UCSD-AML1 (cell line): ENCODE measurements at regions not wholly inside any gene's neighbourhood (a gene's known extent, or its start where the extent isn't known, plus 50 kb on each side); places are given as distances from the start of the nearest gene placed in this dataset.

Experiments used
- DNase-seq: peaks from one replicate; lab custom pipeline; 2025; ENCODE audit not compliant: unreplicated experiment; lab: John Stamatoyannopoulos, UW

- no peak for DNase-seq
These were observed 230.4 kb upstream of the DCBLD2 start for GRCh38 chr3:99131876-99132275.

GRCh38 chr3:99128725-99129505 is 227.4 kb upstream of the DCBLD2 start:
- DNase-seq = no peak

GRCh38 chr3:99128235-99128634 is 226.7 kb upstream of the DCBLD2 start:
- no peak for DNase-seq

GRCh38 chr3:99126316-99126715 is 224.8 kb upstream of the DCBLD2 start:
- DNase-seq = no peak

- no peak for DNase-seq
These were observed 217.9 kb upstream of the DCBLD2 start for GRCh38 chr3:99119385-99119784.

- DNase-seq = no peak
These were observed 216.9 kb upstream of the DCBLD2 start for GRCh38 chr3:99118381-99118780.

- peak; percentile 5 for DNase-seq
These were observed 213.2 kb upstream of the DCBLD2 start for GRCh38 chr3:99114565-99115291.

- DNase-seq = no peak
These were observed 209.7 kb upstream of the DCBLD2 start for GRCh38 chr3:99111235-99111634.

GRCh38 chr3:99110401-99110800 is 208.9 kb upstream of the DCBLD2 start:
- no peak for DNase-seq

GRCh38 chr3:99108508-99108907 is 207.0 kb upstream of the DCBLD2 start:
- no peak for DNase-seq

- DNase-seq = no peak
These were observed 193.1 kb upstream of the DCBLD2 start for GRCh38 chr3:99094606-99095005.

- DNase-seq = no peak
These were observed 185.8 kb upstream of the DCBLD2 start for GRCh38 chr3:99087277-99087676.

GRCh38 chr3:99084826-99085225 is 183.3 kb upstream of the DCBLD2 start:
- no peak for DNase-seq

- no peak for DNase-seq
These were observed 182.7 kb upstream of the DCBLD2 start for GRCh38 chr3:99084156-99084555.

GRCh38 chr3:99071096-99071495 is 169.6 kb upstream of the DCBLD2 start:
- no peak for DNase-seq

- DNase-seq = no peak
These were observed 168.5 kb upstream of the DCBLD2 start for GRCh38 chr3:99069973-99070372.

GRCh38 chr3:99066863-99067262 is 165.4 kb upstream of the DCBLD2 start:
- DNase-seq = no peak

- no peak for DNase-seq
These were observed 147.7 kb upstream of the DCBLD2 start for GRCh38 chr3:99049164-99049563.

GRCh38 chr3:99041747-99042146 is 140.3 kb upstream of the DCBLD2 start:
- no peak for DNase-seq

- no peak for DNase-seq
These were observed 130.3 kb upstream of the DCBLD2 start for GRCh38 chr3:99031778-99032177.

GRCh38 chr3:99023590-99024192 is 122.2 kb upstream of the DCBLD2 start:
- DNase-seq = no peak

- DNase-seq = no peak
These were observed 120.0 kb upstream of the DCBLD2 start for GRCh38 chr3:99021466-99021865.
